H1 (cell line): ENCODE measurements at regions not wholly inside any gene's neighbourhood (a gene's known extent, or its start where the extent isn't known, plus 50 kb on each side); places are given as distances from the start of the nearest gene placed in this dataset.

Source experiments
- CTCF ChIA-PET: fragments of 300-600 bp; sonication (Branson Sonifier 250); formaldehyde crosslinking; loops from one replicate; lab custom pipeline; 2021; ENCODE audit not compliant: partially characterized antibody; lab: Charles Lee
- POLR2A ChIA-PET: fragments of 300-600 bp; sonication (Branson Sonifier 250); formaldehyde crosslinking; loops from one replicate; lab custom pipeline; 2021; ENCODE audit warnings: inconsistent platforms; ENCODE audit not compliant: partially characterized antibody; lab: Charles Lee
- DNase-seq, 2 experiments: peaks; one replicate each; pipeline versions ENCODE4 v3.0.0 to v3.0.0-alpha.2; 2010 to 2022; ENCODE audit warnings: low spot score in 2 of 2, low read depth in 1 of 2, mixed read lengths in 1 of 2
- FAIRE-seq: peaks from 2 replicates; lab custom pipeline; 2011; peaks lifted over from hg19 to GRCh38; lab: Jason Lieb, UNC
- H2AFZ ChIP-seq: 2 replicates; pipeline ENCODE4 v1.8.1; 2012; ENCODE audit warnings: low read length, inconsistent platforms
- H2AK5ac ChIP-seq: 2 replicates; pipeline ENCODE4 v1.6.1; 2013; ENCODE audit warnings: low read depth, low read length
- H2BK120ac ChIP-seq: replicated peaks from 2 replicates; pipeline ENCODE3; 2013; ENCODE audit warnings: low read depth, low read length, inconsistent platforms
- H2BK12ac ChIP-seq: 2 replicates; pipeline ENCODE4 v1.6.1; 2013; ENCODE audit warnings: low read depth, low read length
- H2BK15ac ChIP-seq: 2 replicates; pipeline ENCODE4 v1.6.1; 2013; ENCODE audit warnings: low read length
- H2BK20ac ChIP-seq: 2 replicates; pipeline ENCODE4 v1.6.1; 2013; ENCODE audit warnings: low read length
- H2BK5ac ChIP-seq: 2 replicates; pipeline ENCODE4 v1.6.1; 2013; ENCODE audit warnings: low read depth, low read length
- H3K14ac ChIP-seq: 2 replicates; pipeline ENCODE4 v1.6.1; 2013; ENCODE audit warnings: inconsistent platforms; ENCODE audit not compliant: insufficient read length
- H3K18ac ChIP-seq: 2 replicates; pipeline ENCODE4 v1.6.1; 2013; ENCODE audit warnings: low read length; ENCODE audit errors: extremely low read depth
- H3K23ac ChIP-seq: 2 replicates; pipeline ENCODE4 v1.6.1; 2013; ENCODE audit warnings: inconsistent platforms; ENCODE audit not compliant: insufficient read length
- H3K23me2 ChIP-seq: 2 replicates; pipeline ENCODE4 v1.6.1; 2013; ENCODE audit warnings: low read depth, low read length
- H3K27ac ChIP-seq: 2 replicates; pipeline ENCODE4 v1.6.1; 2011; ENCODE audit warnings: low read depth, low read length, inconsistent platforms
- H3K27me3 ChIP-seq, 4 experiments: replicated peaks in 1 of 4; 1 replicate in 1 of 4; 2 replicates in 3 of 4; pipeline versions ENCODE4 v1.6.1 to v1.8.1; 2011 to 2013; ENCODE audit warnings: low read length in 3 of 4, mild to moderate bottlenecking in 3 of 4, inconsistent platforms in 2 of 4, mixed read lengths in 2 of 4, moderate library complexity in 1 of 4; ENCODE audit not compliant: control insufficient read depth in 3 of 4, insufficient read depth in 3 of 4; ENCODE audit errors: extremely low read depth in 1 of 4
- H3K36me3 ChIP-seq, 4 experiments: 2 replicates each; pipeline versions ENCODE4 v1.6.1 to v1.8.1; 2011 to 2013; ENCODE audit warnings: mild to moderate bottlenecking in 4 of 4, low read length in 3 of 4, moderate library complexity in 2 of 4, control low read depth in 1 of 4, inconsistent platforms in 1 of 4; ENCODE audit not compliant: insufficient read depth in 4 of 4, control insufficient read depth in 2 of 4
- H3K4ac ChIP-seq: replicated peaks from 2 replicates; pipeline ENCODE3; 2013; ENCODE audit warnings: low read length, low read depth, mixed read lengths, inconsistent platforms; ENCODE audit not compliant: insufficient read length
- H3K4me1 ChIP-seq, 4 experiments: replicated peaks in 1 of 4; 1 replicate in 1 of 4; 2 replicates in 3 of 4; pipeline versions ENCODE4 v1.6.1 to v1.8.1; 2011 to 2013; ENCODE audit warnings: low read length in 3 of 4, inconsistent platforms in 2 of 4, mixed read lengths in 1 of 4; ENCODE audit not compliant: insufficient read depth in 4 of 4, control insufficient read depth in 3 of 4
- H3K4me2 ChIP-seq, 2 experiments: 2 replicates each; pipeline versions ENCODE4 v1.6.1 to v1.8.1; 2011 to 2013; ENCODE audit warnings: low read depth in 2 of 2, low read length in 2 of 2, control low read depth in 1 of 2, inconsistent platforms in 1 of 2, mild to moderate bottlenecking in 1 of 2; ENCODE audit not compliant: insufficient read depth in 1 of 2
- H3K4me3 ChIP-seq, 4 experiments: fragments of 200-600, 300-600 bp in 1 of 4; sonication (generic), shearing (Covaris generic), sonication (Bioruptor Twin) in 1 of 4; 2 replicates each; pipeline versions ENCODE4 v1.5.1 to v1.8.1; 2011 to 2016; ENCODE audit warnings: low read length in 4 of 4, low read depth in 3 of 4, control low read depth in 2 of 4, inconsistent platforms in 2 of 4, mild to moderate bottlenecking in 2 of 4, mixed read lengths in 1 of 4, moderate library complexity in 1 of 4; ENCODE audit not compliant: insufficient read depth in 2 of 4; ENCODE audit errors: extremely low read depth in 1 of 4
- H3K56ac ChIP-seq: replicated peaks from 2 replicates; pipeline ENCODE3; 2013; ENCODE audit warnings: low read depth, mild to moderate bottlenecking, mixed read lengths, low read length, inconsistent platforms; ENCODE audit not compliant: insufficient read length
- H3K79me1 ChIP-seq: 2 replicates; pipeline ENCODE4 v1.6.1; 2013; ENCODE audit warnings: low read depth, low read length, control low read depth
- H3K79me2 ChIP-seq, 2 experiments: 2 replicates each; pipeline versions ENCODE4 v1.6.1 to v1.8.1; 2012 to 2013; ENCODE audit warnings: low read length in 2 of 2, mild to moderate bottlenecking in 2 of 2, inconsistent platforms in 1 of 2; ENCODE audit not compliant: insufficient read depth in 2 of 2, control insufficient read depth in 1 of 2
- H3K9ac ChIP-seq, 4 experiments: replicated peaks in 1 of 4; 1 replicate in 1 of 4; 2 replicates in 3 of 4; pipeline versions ENCODE4 v1.6.1 to v1.8.1; 2011 to 2013; ENCODE audit warnings: low read depth in 3 of 4, low read length in 3 of 4, control low read depth in 2 of 4, mild to moderate bottlenecking in 2 of 4, moderate library complexity in 2 of 4, inconsistent platforms in 1 of 4; ENCODE audit errors: extremely low read depth in 1 of 4
- H3K9me3 ChIP-seq, 2 experiments: 2 replicates each; pipeline versions ENCODE4 v1.6.1 to v1.8.1; 2012 to 2013; ENCODE audit warnings: mild to moderate bottlenecking in 2 of 2, moderate library complexity in 2 of 2, control low read depth in 1 of 2, inconsistent platforms in 1 of 2, low read depth in 1 of 2, low read length in 1 of 2, mixed read lengths in 1 of 2; ENCODE audit not compliant: insufficient read depth in 2 of 2
- H4K20me1 ChIP-seq, 2 experiments: replicated peaks in 1 of 2; 2 replicates each; pipeline versions ENCODE3 to v1.8.1; 2011 to 2013; ENCODE audit warnings: inconsistent platforms in 2 of 2, low read length in 2 of 2, mild to moderate bottlenecking in 1 of 2; ENCODE audit not compliant: insufficient read depth in 2 of 2, control insufficient read depth in 1 of 2
- H4K5ac ChIP-seq: 2 replicates; pipeline ENCODE4 v1.6.1; 2013; ENCODE audit warnings: low read length, low read depth, mixed read lengths, inconsistent platforms; ENCODE audit not compliant: insufficient read length
- H4K8ac ChIP-seq: 2 replicates; pipeline ENCODE4 v1.8.0; 2013; ENCODE audit warnings: mild to moderate bottlenecking, moderate library complexity, low read length, inconsistent platforms; ENCODE audit not compliant: insufficient read depth; ENCODE audit errors: extremely low read depth
- H4K91ac ChIP-seq: replicated peaks from 2 replicates; pipeline ENCODE3; 2013; ENCODE audit warnings: low read length, mixed read lengths, inconsistent platforms; ENCODE audit not compliant: insufficient read length
- BACH1 ChIP-seq: IDR thresholded peaks from 2 replicates; pipeline ENCODE4 v1.6.1; 2012; ENCODE audit warnings: low read length, improper control_type of control experiment
- CHD2 ChIP-seq: IDR thresholded peaks from 2 replicates; pipeline ENCODE4 v1.6.1; 2012; ENCODE audit warnings: low read length, improper control_type of control experiment
- KDM1A ChIP-seq: fragments of 200-600, 300-600 bp; sonication (generic); IDR thresholded peaks from 2 replicates; pipeline ENCODE4 v1.7.1; 2016; ENCODE audit warnings: mild to moderate bottlenecking, low read length, borderline replicate concordance
- POLR2A ChIP-seq, 2 experiments: IDR thresholded peaks; 1 replicate in 1 of 2; 2 replicates in 1 of 2; pipeline ENCODE4 v1.6.1; 2011; ENCODE audit warnings: low read depth in 2 of 2, low read length in 2 of 2, mild to moderate bottlenecking in 2 of 2; ENCODE audit errors: control extremely low read depth in 1 of 2
- WGBS, 2 experiments: shearing (Covaris generic) in 1 of 2; methylation state at CpG; one replicate each; pipeline versions ENCODE4 v1.1.6 to v1.1.7; 2013 to 2015; ENCODE audit warnings: low lambda C conversion rate in 2 of 2, mixed read lengths in 2 of 2, inconsistent platforms in 1 of 2, low coverage in 1 of 2, missing lambda C conversion rate in 1 of 2; ENCODE audit not compliant: insufficient replicate concordance in 2 of 2, insufficient coverage in 1 of 2, insufficient read length in 1 of 2; ENCODE audit errors: extremely low coverage in 1 of 2, missing lambda C conversion rate in 1 of 2; 5-methylcytosine and 5-hydroxymethylcytosine counted together

DNA sequence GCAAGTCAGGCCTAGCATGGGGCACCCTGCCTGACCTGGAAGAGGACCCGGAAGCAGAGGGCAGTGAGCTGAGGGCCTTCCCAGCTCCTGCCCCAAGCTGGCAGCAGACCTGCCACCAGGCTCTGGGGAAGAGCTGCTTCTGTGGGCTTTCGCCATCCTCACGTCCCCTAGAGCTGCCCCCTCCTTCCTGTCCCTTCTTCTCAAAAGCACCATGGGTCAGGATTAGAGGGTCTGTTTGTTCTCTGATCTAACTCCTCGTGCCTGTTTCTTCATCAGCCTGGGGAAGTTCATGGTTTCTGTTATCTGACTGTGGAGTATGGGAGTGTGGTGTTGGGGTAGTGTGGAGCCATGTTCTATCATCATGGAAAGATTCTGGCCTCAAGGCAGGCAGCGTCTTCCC lies 58.4 kb upstream of the POLG start:
- no peak overlapping the region for H3K27ac ChIP-seq
- H3K9me3 ChIP-seq: no peaks in the 10 kb centered on the region
- POLR2A ChIA-PET: interaction anchor here (1.5 to 2.4 kb wide), 4 partner anchors 8 to 21 kb away, joined by 3 to 7 read pairs (median 6); no protein-coding TSS in a partner anchor
- H3K36me3 ChIP-seq: no peaks in the 10 kb centered on the region
- H3K4ac ChIP-seq: no peak overlapping the region
- no peak overlapping the region for H3K18ac ChIP-seq
- H2AK5ac ChIP-seq: no peak overlapping the region
- WGBS, 2 experiments: 93% methylated on average over 5 of the region's 5 CpGs; no CpG with 5 or more reads in 1 of the 2 experiments
- no peak overlapping the region for H2BK120ac ChIP-seq
- H3K23me2 ChIP-seq: peaks cover 3% of the 10 kb centered on the region; the same call in 1 of the 2 replicates
- DNase-seq: no peak
- no peak overlapping the region for H3K23ac ChIP-seq
- TF ChIP-seq CHD2 (no peak), BACH1 (no peak), POLR2A (IDR thresholded peaks at IDR 0.05; ENCODE audit: control extremely low read depth in 1 of 2, low read depth in 2 of 2, low read length in 2 of 2) (no peak), KDM1A (no peak)
- TF ChIP-seq, all 59 proteins: peak for 0
- Histone ChIP-seq H3K4me2 (no peak overlapping the region), H3K14ac (no peak overlapping the region), H2BK15ac (no peak overlapping the region), H4K91ac (no peak overlapping the region), H3K4me1 (peaks cover 5 to 43% (median 26%) of the 10 kb centered on the region in 4 experiments), H4K20me1 (peaks cover 2 to 17% of the 10 kb centered on the region in 2 experiments), H2BK5ac (no peak overlapping the region), H2BK12ac (no peak overlapping the region), H3K56ac (no peak overlapping the region), H2BK20ac (no peak overlapping the region), H3K9ac (no peak overlapping the region), H3K79me1 (no peaks in the 10 kb centered on the region), H2AFZ (no peak overlapping the region), H3K27me3 (peaks cover 61 to 100% (median 97%) of the 10 kb centered on the region in 4 experiments), H3K79me2 (no peaks in the 10 kb centered on the region), H3K4me3 (no peak overlapping the region), H4K5ac (no peak overlapping the region), H4K8ac (no peak overlapping the region)
- CTCF ChIA-PET: interaction anchor here (1.6 to 15.5 kb wide), 3 partner anchors 24 to 54 kb away, joined by 3 to 145 read pairs (median 4); no protein-coding TSS in a partner anchor
- no peak for FAIRE-seq
